ENCODE measurements at regions not wholly inside any gene's neighbourhood (a gene's known extent, or its start where the extent isn't known, plus 50 kb on each side); places are given as distances from the start of the nearest gene placed in this dataset.
"Not testable (repeated sequence)": the region's sequence is repeated elsewhere in the genome, so short reads cannot be mapped to it uniquely, and the experiment has no call there.

GRCh38 chr7:65510187-65510538 is 136.5 kb downstream of the ZNF92 start:
- DNase-seq (ENCODE audit: low spot score): not testable (repeated sequence)

- not testable (repeated sequence) for DNase-seq (ENCODE audit: low spot score)
These were observed 146.1 kb downstream of the ZNF92 start for GRCh38 chr7:65519751-65520150.

GRCh38 chr7:65545465-65546161 is 172.0 kb downstream of the ZNF92 start:
- not testable (repeated sequence) for DNase-seq (ENCODE audit: low spot score)

- DNase-seq (ENCODE audit: low spot score): not testable (repeated sequence)
These were observed 176.2 kb downstream of the ZNF92 start for GRCh38 chr7:65549589-65550443.

- not testable (repeated sequence) for DNase-seq (ENCODE audit: low spot score)
These were observed 176.8 kb downstream of the ZNF92 start for GRCh38 chr7:65550444-65550809.

- not testable (repeated sequence) for DNase-seq (ENCODE audit: low spot score)
These were observed 177.4 kb downstream of the ZNF92 start for GRCh38 chr7:65551042-65551441.

- DNase-seq (ENCODE audit: low spot score): not testable (repeated sequence)
These were observed 181.2 kb downstream of the ZNF92 start for GRCh38 chr7:65554553-65555476.

GRCh38 chr7:65558584-65558983 is 184.9 kb downstream of the ZNF92 start:
- DNase-seq (ENCODE audit: low spot score): peak; percentile 1

- DNase-seq (ENCODE audit: low spot score): not testable (repeated sequence)
These were observed 188.2 kb downstream of the ZNF92 start for GRCh38 chr7:65561786-65562372.

- DNase-seq (ENCODE audit: low spot score): not testable (repeated sequence)
These were observed 188.9 kb downstream of the ZNF92 start for GRCh38 chr7:65562522-65562921.

- not testable (repeated sequence) for DNase-seq (ENCODE audit: low spot score)
These were observed 189.7 kb downstream of the ZNF92 start for GRCh38 chr7:65563333-65563732.

GRCh38 chr7:65568226-65568625 is 194.6 kb downstream of the ZNF92 start:
- not testable (repeated sequence) for DNase-seq (ENCODE audit: low spot score)

- not testable (repeated sequence) for DNase-seq (ENCODE audit: low spot score)
These were observed 197.3 kb downstream of the ZNF92 start for GRCh38 chr7:65570990-65571389.

GRCh38 chr7:65572581-65572980 is 198.9 kb downstream of the ZNF92 start:
- DNase-seq (ENCODE audit: low spot score): not testable (repeated sequence)

- DNase-seq (ENCODE audit: low spot score): not testable (repeated sequence)
These were observed 202.7 kb downstream of the ZNF92 start for GRCh38 chr7:65576370-65576769.

- not testable (repeated sequence) for DNase-seq (ENCODE audit: low spot score)
These were observed 209.0 kb downstream of the ZNF92 start for GRCh38 chr7:65582518-65583119.

GRCh38 chr7:65602495-65602894 is 228.8 kb downstream of the ZNF92 start:
- not testable (repeated sequence) for DNase-seq (ENCODE audit: low spot score)

- DNase-seq (ENCODE audit: low spot score): no peak
These were observed 235.5 kb downstream of the ZNF92 start for GRCh38 chr7:65609131-65609530.

- not testable (repeated sequence) for DNase-seq (ENCODE audit: low spot score)
These were observed 240.1 kb downstream of the ZNF92 start for GRCh38 chr7:65613644-65614289.

GRCh38 chr7:65616111-65616510 is 242.5 kb downstream of the ZNF92 start:
- DNase-seq (ENCODE audit: low spot score): not testable (repeated sequence)

GRCh38 chr7:65620216-65620615 is 246.6 kb downstream of the ZNF92 start:
- not testable (repeated sequence) for DNase-seq (ENCODE audit: low spot score)

Measured in kidney capillary endothelial cell (primary cell).